ENCODE measurements at regions not wholly inside any gene's neighbourhood (a gene's known extent, or its start where the extent isn't known, plus 50 kb on each side); places are given as distances from the start of the nearest gene placed in this dataset.

- intact Hi-C loops (cut with micrococcal nuclease) = no loop called here
- ChIA-PET CTCF (no interaction called here), POLR2A (no interaction called here)
- Mint-ChIP-seq H3K9me3 (ENCODE audit: insufficient read depth) (peaks cover 2% of the 10 kb centered on the region), H3K27me3 (no peaks in the 10 kb centered on the region), H3K27ac (no peak overlapping the region), H3K4me3 (no peak overlapping the region), H3K4me1 (no peaks in the 10 kb centered on the region)
- Histone ChIP-seq H3K4me2 (replicated peaks; ENCODE audit: low read depth, low read length, poor library complexity, severe bottlenecking) (no peak overlapping the region), H3K27me3 (replicated peaks in 1 of 4; ENCODE audit: control extremely low read depth in 1 of 4, control insufficient read depth in 3 of 4, insufficient read depth in 4 of 4, low read length in 3 of 4) (no peaks in the 10 kb centered on the region), H4K20me1 (ENCODE audit: control insufficient read depth, insufficient read depth, low read length, poor library complexity, severe bottlenecking) (no peaks in the 10 kb centered on the region), H3K36me3 (replicated peaks in 1 of 2; ENCODE audit: control extremely low read depth in 1 of 2, control insufficient read depth in 1 of 2, extremely low read depth in 1 of 2, insufficient read depth in 2 of 2, low read length in 1 of 2) (no peaks in the 10 kb centered on the region), H2AFZ (ENCODE audit: insufficient read depth, low read depth, low read length, poor library complexity, severe bottlenecking) (no peak overlapping the region), H3K4me1 (ENCODE audit: control insufficient read depth in 2 of 2, insufficient read depth in 2 of 2, low read length in 2 of 2) (no peaks in the 10 kb centered on the region), H3K9ac (ENCODE audit: low read length) (no peak overlapping the region), H3K27ac (ENCODE audit: low read length in 2 of 2) (no peak overlapping the region), H3K4me3 (ENCODE audit: control extremely low read depth in 1 of 5, extremely low read depth in 1 of 5, insufficient read depth in 1 of 5, low read depth in 2 of 5, low read length in 4 of 5) (no peak overlapping the region), H3K9me3 (ENCODE audit: control extremely low read depth in 1 of 3, control insufficient read depth in 2 of 3, insufficient read depth in 1 of 3, low read length in 2 of 3) (peaks cover 0 to 18% (median 0%) of the 10 kb centered on the region in 3 donors), H3K79me2 (ENCODE audit: control insufficient read depth, insufficient read depth, low read length) (no peaks in the 10 kb centered on the region)
- WGBS (ENCODE audit: insufficient coverage) = 90% methylated on average over 25 of the region's 29 CpGs
- DNase-seq (no peak), ATAC-seq (ENCODE audit: low read depth) (no peak)
- no peak for TF ChIP-seq EZH2 (IDR thresholded peaks at IDR 0.05; ENCODE audit: borderline replicate concordance, insufficient read depth, low read depth, low read length, poor library complexity, severe bottlenecking)
- no peak for TF ChIP-seq CTCF (IDR thresholded peaks at IDR 0.05)
Observed at GRCh38 chr2:138902239-138902871, 122.2 kb upstream of the NXPH2 start.

- H3K27ac ChIP-seq (ENCODE audit: low read length in 2 of 2) = no peak overlapping the region
- no peaks in the 10 kb centered on the region for H4K20me1 ChIP-seq (ENCODE audit: control insufficient read depth, insufficient read depth, low read length, poor library complexity, severe bottlenecking)
- H3K4me3 ChIP-seq (ENCODE audit: control extremely low read depth in 1 of 5, extremely low read depth in 1 of 5, insufficient read depth in 1 of 5, low read depth in 2 of 5, low read length in 4 of 5) = no peak overlapping the region
- no peak overlapping the region for H3K4me3 Mint-ChIP-seq
- POLR2A ChIA-PET = no interaction called here
- H3K27ac Mint-ChIP-seq = no peak overlapping the region
- intact Hi-C loops (cut with micrococcal nuclease) = no loop called here
- H3K36me3 ChIP-seq (replicated peaks in 1 of 2; ENCODE audit: control extremely low read depth in 1 of 2, control insufficient read depth in 1 of 2, extremely low read depth in 1 of 2, insufficient read depth in 2 of 2, low read length in 1 of 2) = no peaks in the 10 kb centered on the region
- no peak overlapping the region for H3K9ac ChIP-seq (ENCODE audit: low read length)
- TF ChIP-seq EZH2 (IDR thresholded peaks at IDR 0.05; ENCODE audit: borderline replicate concordance, insufficient read depth, low read depth, low read length, poor library complexity, severe bottlenecking) (no peak), CTCF (IDR thresholded peaks at IDR 0.05) (no peak)
- WGBS (ENCODE audit: insufficient coverage) = 88% methylated on average over 11 of the region's 11 CpGs
- H3K9me3 Mint-ChIP-seq (ENCODE audit: insufficient read depth) = peaks cover 2% of the 10 kb centered on the region
- H3K4me1 Mint-ChIP-seq = no peaks in the 10 kb centered on the region
- H3K27me3 ChIP-seq (replicated peaks in 1 of 4; ENCODE audit: control extremely low read depth in 1 of 4, control insufficient read depth in 3 of 4, insufficient read depth in 4 of 4, low read length in 3 of 4) = no peaks in the 10 kb centered on the region
- ATAC-seq (ENCODE audit: low read depth) (no peak), DNase-seq (no peak)
- CTCF ChIA-PET = no interaction called here
- H3K27me3 Mint-ChIP-seq = no peaks in the 10 kb centered on the region
- no peak overlapping the region for H2AFZ ChIP-seq (ENCODE audit: insufficient read depth, low read depth, low read length, poor library complexity, severe bottlenecking)
- no peaks in the 10 kb centered on the region for H3K79me2 ChIP-seq (ENCODE audit: control insufficient read depth, insufficient read depth, low read length)
- H3K9me3 ChIP-seq (ENCODE audit: control extremely low read depth in 1 of 3, control insufficient read depth in 2 of 3, insufficient read depth in 1 of 3, low read length in 2 of 3) = peaks cover 0 to 23% (median 0%) of the 10 kb centered on the region in 3 donors
- H3K4me2 ChIP-seq (replicated peaks; ENCODE audit: low read depth, low read length, poor library complexity, severe bottlenecking) = no peak overlapping the region
- H3K4me1 ChIP-seq (ENCODE audit: control insufficient read depth in 2 of 2, insufficient read depth in 2 of 2, low read length in 2 of 2) = no peaks in the 10 kb centered on the region
Observed at GRCh38 chr2:138901530-138901929, 121.3 kb upstream of the NXPH2 start.

Measured in B cell (primary cell).